ENCODE measurements at regions not wholly inside any gene's neighbourhood (a gene's known extent, or its start where the extent isn't known, plus 50 kb on each side); places are given as distances from the start of the nearest gene placed in this dataset.

DNA sequence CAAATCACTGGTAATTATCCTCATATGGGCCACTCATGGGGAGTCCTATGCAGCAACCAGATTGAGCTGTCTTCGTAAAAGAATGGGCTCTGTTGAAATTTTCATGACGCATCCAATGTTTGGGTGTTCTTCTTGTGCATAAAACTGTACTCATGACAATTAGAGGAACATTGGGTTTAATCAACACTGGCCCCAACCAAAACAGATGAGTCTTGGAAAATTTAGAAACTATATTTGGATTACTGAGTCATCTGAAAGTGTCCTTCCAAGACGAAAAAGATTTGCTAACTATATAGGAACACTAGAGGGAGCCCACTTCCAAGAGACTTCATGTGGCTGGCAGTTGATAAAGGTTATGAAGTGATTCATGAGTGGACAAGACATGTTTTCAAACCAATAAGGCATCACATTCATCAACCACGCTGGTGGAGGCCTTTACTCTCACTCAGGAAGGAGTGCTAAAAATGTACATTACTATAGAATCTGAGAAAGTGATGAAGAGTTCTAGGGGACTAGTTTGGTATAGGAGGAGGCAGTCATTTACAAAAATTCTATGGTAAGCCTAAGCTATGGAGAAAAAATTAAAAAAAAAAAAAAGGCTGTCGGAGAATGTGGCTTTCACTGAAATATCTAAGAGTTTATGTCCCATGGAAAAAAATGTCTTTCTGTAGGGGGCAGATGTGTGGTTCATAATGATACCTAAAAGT lies 313.5 kb downstream of the PRDM9 start:
- ChIA-PET POLR2A (no interaction called here), RAD21 (ENCODE audit: unreplicated experiment) (interaction anchor here (0.6 to 1.3 kb wide), 3 partner anchors 19 to 228 kb away, joined by 3 to 4 read pairs (median 3); no protein-coding TSS in a partner anchor), CTCF (interaction anchor here (0.8 to 2.0 kb wide), 10 partner anchors 12 to 292 kb away, joined by 3 to 7 read pairs (median 4); no protein-coding TSS in a partner anchor), SMC1A (ENCODE audit: uncharacterized antibody, unreplicated experiment) (interaction anchor here (1.1 to 1.6 kb wide), 6 partner anchors 14 to 612 kb away, joined by 3 to 5 read pairs (median 3); no protein-coding TSS in a partner anchor)
- Histone ChIP-seq H3K9ac (ENCODE audit: control insufficient read depth, insufficient read depth, low read length) (no peak overlapping the region), H3K27ac (ENCODE audit: control insufficient read depth, insufficient read depth) (no peak overlapping the region), H2AFZ (ENCODE audit: control insufficient read depth, low read depth, low read length) (no peak overlapping the region), H4K20me1 (ENCODE audit: control insufficient read depth, insufficient read depth) (no peaks in the 10 kb centered on the region), H3K4me2 (ENCODE audit: control insufficient read depth, insufficient read depth) (no peak overlapping the region), H3K4me3 (no peak overlapping the region), H3K27me3 (replicated peaks in 1 of 2; ENCODE audit: control insufficient read depth in 2 of 2, insufficient read depth in 2 of 2, low read length in 1 of 2) (no peaks in the 10 kb centered on the region), H3K36me3 (ENCODE audit: control insufficient read depth in 2 of 2, insufficient read depth in 2 of 2, low read length in 1 of 2) (no peaks in the 10 kb centered on the region), H3K4me1 (ENCODE audit: control insufficient read depth, insufficient read depth, low read length) (no peaks in the 10 kb centered on the region), H3K79me2 (ENCODE audit: control insufficient read depth, insufficient read depth, low read length) (no peaks in the 10 kb centered on the region), H3K9me3 (replicated peaks; ENCODE audit: control insufficient read depth, insufficient read depth, low read length) (no peaks in the 10 kb centered on the region)
- FAIRE-seq (no peak), ATAC-seq (peak; percentile 80), DNase-seq (ENCODE audit: low read depth, low spot score) (no peak)
- in situ Hi-C loops (cut with MboI) (no loop called here), intact Hi-C loops (cut with micrococcal nuclease; ENCODE audit: unreplicated experiment) (no loop called here)
- BruUV-seq (replicated peaks): no TSS peak
- 23% methylated on average over 5 of the region's 5 CpGs for WGBS (ENCODE audit: insufficient coverage, insufficient replicate concordance, low lambda C conversion rate, missing lambda C conversion rate)
- TF ChIP-seq CREB1 (IDR thresholded peaks at IDR 0.05; ENCODE audit: low read depth): no peak
- no peak for TF ChIP-seq BCL11A (IDR thresholded peaks at IDR 0.05; ENCODE audit: low read depth, low read length)
- TF ChIP-seq ETV6 (conservative IDR thresholded peaks at IDR 0.05 in 1 of 2, IDR thresholded peaks at IDR 0.05 in 1 of 2; ENCODE audit: borderline replicate concordance in 1 of 2, low read depth in 1 of 2): no peak
- TF ChIP-seq, protein P1, sequence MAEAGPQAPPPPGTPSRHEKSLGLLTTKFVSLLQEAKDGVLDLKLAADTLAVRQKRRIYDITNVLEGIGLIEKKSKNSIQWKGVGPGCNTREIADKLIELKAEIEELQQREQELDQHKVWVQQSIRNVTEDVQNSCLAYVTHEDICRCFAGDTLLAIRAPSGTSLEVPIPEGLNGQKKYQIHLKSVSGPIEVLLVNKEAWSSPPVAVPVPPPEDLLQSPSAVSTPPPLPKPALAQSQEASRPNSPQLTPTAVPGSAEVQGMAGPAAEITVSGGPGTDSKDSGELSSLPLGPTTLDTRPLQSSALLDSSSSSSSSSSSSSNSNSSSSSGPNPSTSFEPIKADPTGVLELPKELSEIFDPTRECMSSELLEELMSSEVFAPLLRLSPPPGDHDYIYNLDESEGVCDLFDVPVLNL (IDR thresholded peaks at IDR 0.05; ENCODE audit: low read depth, low read length): no peak
- no peak for TF ChIP-seq SUZ12 (IDR thresholded peaks at IDR 0.05; ENCODE audit: unreplicated experiment)
- TF ChIP-seq POU2F2 (IDR thresholded peaks at IDR 0.05; ENCODE audit: borderline replicate concordance, low read depth, low read length): no peak
- TF ChIP-seq NFXL1 (IDR thresholded peaks at IDR 0.05; ENCODE audit: borderline replicate concordance): no peak
- no peak for TF ChIP-seq JUNB (IDR thresholded peaks at IDR 0.05)
- TF ChIP-seq, protein P2, sequence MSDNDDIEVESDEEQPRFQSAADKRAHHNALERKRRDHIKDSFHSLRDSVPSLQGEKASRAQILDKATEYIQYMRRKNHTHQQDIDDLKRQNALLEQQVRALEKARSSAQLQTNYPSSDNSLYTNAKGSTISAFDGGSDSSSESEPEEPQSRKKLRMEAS (IDR thresholded peaks at IDR 0.05; ENCODE audit: low read depth, low read length): no peak
- no peak for TF ChIP-seq BACH1 (IDR thresholded peaks at IDR 0.05; ENCODE audit: borderline replicate concordance)
- no peak for TF ChIP-seq STAT3 (IDR thresholded peaks at IDR 0.05; ENCODE audit: low read depth, low read length)
- TF ChIP-seq, protein P3, sequence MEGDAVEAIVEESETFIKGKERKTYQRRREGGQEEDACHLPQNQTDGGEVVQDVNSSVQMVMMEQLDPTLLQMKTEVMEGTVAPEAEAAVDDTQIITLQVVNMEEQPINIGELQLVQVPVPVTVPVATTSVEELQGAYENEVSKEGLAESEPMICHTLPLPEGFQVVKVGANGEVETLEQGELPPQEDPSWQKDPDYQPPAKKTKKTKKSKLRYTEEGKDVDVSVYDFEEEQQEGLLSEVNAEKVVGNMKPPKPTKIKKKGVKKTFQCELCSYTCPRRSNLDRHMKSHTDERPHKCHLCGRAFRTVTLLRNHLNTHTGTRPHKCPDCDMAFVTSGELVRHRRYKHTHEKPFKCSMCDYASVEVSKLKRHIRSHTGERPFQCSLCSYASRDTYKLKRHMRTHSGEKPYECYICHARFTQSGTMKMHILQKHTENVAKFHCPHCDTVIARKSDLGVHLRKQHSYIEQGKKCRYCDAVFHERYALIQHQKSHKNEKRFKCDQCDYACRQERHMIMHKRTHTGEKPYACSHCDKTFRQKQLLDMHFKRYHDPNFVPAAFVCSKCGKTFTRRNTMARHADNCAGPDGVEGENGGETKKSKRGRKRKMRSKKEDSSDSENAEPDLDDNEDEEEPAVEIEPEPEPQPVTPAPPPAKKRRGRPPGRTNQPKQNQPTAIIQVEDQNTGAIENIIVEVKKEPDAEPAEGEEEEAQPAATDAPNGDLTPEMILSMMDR (IDR thresholded peaks at IDR 0.05 in 2 of 3, conservative IDR thresholded peaks at IDR 0.05 in 1 of 3; ENCODE audit: control insufficient read depth in 2 of 3, extremely low read depth in 1 of 3, insufficient read depth in 1 of 3, low read depth in 3 of 3, low read length in 3 of 3): peak; percentile 24 to 56 (median 41); a peak in 3 of 6 replicates
- TF ChIP-seq NR2C1 (IDR thresholded peaks at IDR 0.05): no peak
- 0 out of 2 replicates have a peak, but pooled peaks have one; percentile 29 for TF ChIP-seq RAD21 (IDR thresholded peaks at IDR 0.05; ENCODE audit: insufficient read depth, low read depth, low read length)
- no peak for TF ChIP-seq TCF7 (IDR thresholded peaks at IDR 0.05; ENCODE audit: borderline replicate concordance)
- no peak for TF ChIP-seq ZNF274 (IDR thresholded peaks at IDR 0.05; ENCODE audit: insufficient read depth, insufficient read length)
- no peak for TF ChIP-seq POLR2A (IDR thresholded peaks at IDR 0.05; ENCODE audit: low read depth, low read length)
- no peak for TF ChIP-seq MEF2B (IDR thresholded peaks at IDR 0.05; ENCODE audit: partially characterized antibody, poor library complexity, severe bottlenecking)
- TF ChIP-seq, protein P4, sequence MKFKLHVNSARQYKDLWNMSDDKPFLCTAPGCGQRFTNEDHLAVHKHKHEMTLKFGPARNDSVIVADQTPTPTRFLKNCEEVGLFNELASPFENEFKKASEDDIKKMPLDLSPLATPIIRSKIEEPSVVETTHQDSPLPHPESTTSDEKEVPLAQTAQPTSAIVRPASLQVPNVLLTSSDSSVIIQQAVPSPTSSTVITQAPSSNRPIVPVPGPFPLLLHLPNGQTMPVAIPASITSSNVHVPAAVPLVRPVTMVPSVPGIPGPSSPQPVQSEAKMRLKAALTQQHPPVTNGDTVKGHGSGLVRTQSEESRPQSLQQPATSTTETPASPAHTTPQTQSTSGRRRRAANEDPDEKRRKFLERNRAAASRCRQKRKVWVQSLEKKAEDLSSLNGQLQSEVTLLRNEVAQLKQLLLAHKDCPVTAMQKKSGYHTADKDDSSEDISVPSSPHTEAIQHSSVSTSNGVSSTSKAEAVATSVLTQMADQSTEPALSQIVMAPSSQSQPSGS (IDR thresholded peaks at IDR 0.05; ENCODE audit: low read length): no peak

Measured in GM12878 (cell line).